Activated B cell treated with CpG ODN at 0.5 μM for 24 hours (primary cell): ENCODE measurements at regions not wholly inside any gene's neighbourhood (a gene's known extent, or its start where the extent isn't known, plus 50 kb on each side); places are given as distances from the start of the nearest gene placed in this dataset.

ENCODE experiments used
- ATAC-seq: fragments of 200-7000 bp; cut with Tn5 transposase; one replicate; pipeline ENCODE4 v1.10.0; 2021; ENCODE audit warnings: low read depth, mild to moderate bottlenecking, moderate library complexity
- CTCF ChIA-PET: fragments of 350-600 bp; sonication (Branson Sonifier 250); formaldehyde crosslinking; loops from one replicate; lab custom pipeline; 2021; ENCODE audit warnings: antibody characterized with exemption; lab: Charles Lee
- POLR2A ChIA-PET: fragments of 350-600 bp; sonication (Branson Sonifier 250); formaldehyde crosslinking; loops from one replicate; lab custom pipeline; 2021; ENCODE audit warnings: antibody characterized with exemption; lab: Charles Lee
- DNase-seq: peaks from one replicate; pipeline ENCODE4 v3.0.0; 2022
- H3K27ac Mint-ChIP-seq: one replicate; pipeline ENCODE4 v1.8.0; 2020; ENCODE audit warnings: mixed read lengths
- H3K27me3 Mint-ChIP-seq: one replicate; pipeline ENCODE4 v1.8.0; 2021; ENCODE audit warnings: mixed read lengths
- H3K36me3 Mint-ChIP-seq: one replicate; pipeline ENCODE4 v1.8.0; 2021; ENCODE audit warnings: low read depth, mixed read lengths
- H3K4me1 Mint-ChIP-seq: one replicate; pipeline ENCODE4 v1.8.0; 2021; ENCODE audit warnings: mixed read lengths
- H3K4me3 Mint-ChIP-seq: one replicate; pipeline ENCODE4 v1.8.0; 2020; ENCODE audit warnings: mild to moderate bottlenecking, mixed read lengths
- H3K9me3 Mint-ChIP-seq: one replicate; pipeline ENCODE4 v1.8.0; 2020; ENCODE audit warnings: mixed read lengths
- intact Hi-C: fragments of 100-400 bp; cut with micrococcal nuclease; formaldehyde crosslinking; loops from one replicate; pipeline ENCODE4 v1.15.1; 2024
- TF ChIP-seq, protein P1 (sequence below): fragments of 200-600 bp; IDR thresholded peaks from one replicate; pipeline ENCODE4 v1.8.0; 2022; ENCODE audit warnings: antibody characterized with exemption, mild to moderate bottlenecking

DNA sequence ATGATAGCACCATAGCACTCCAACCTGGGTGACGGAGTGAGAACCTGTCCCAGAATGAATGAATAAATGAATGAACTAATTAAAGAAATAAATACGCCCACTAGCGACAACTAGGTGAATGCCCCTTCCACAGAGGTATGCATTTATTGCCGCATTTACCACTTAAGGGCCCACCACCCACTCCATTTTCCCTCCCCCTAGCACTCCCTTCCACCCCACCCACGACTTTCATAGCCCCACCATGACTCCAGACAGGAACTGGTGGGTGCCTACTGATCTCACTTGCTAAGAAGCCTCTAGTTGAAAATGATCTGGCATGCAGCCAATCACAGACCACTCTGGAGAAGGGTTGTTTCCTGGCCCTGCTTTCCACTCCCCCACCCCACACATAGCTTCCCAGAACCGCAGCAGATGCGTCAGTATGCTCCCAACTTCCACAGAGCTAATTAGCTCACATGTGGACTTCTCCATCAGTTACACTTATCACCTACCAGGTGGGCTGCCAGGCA, 167.6 kb downstream of the WT1 start:
- DNase-seq (no peak), ATAC-seq (no peak)
- H3K27ac Mint-ChIP-seq: no peak overlapping the region
- intact Hi-C loops: no loop called here
- POLR2A ChIA-PET: no interaction called here
- no peak overlapping the region for H3K4me3 Mint-ChIP-seq
- H3K4me1 Mint-ChIP-seq: no peaks in the 10 kb centered on the region
- no peaks in the 10 kb centered on the region for H3K9me3 Mint-ChIP-seq
- TF ChIP-seq, protein P1, sequence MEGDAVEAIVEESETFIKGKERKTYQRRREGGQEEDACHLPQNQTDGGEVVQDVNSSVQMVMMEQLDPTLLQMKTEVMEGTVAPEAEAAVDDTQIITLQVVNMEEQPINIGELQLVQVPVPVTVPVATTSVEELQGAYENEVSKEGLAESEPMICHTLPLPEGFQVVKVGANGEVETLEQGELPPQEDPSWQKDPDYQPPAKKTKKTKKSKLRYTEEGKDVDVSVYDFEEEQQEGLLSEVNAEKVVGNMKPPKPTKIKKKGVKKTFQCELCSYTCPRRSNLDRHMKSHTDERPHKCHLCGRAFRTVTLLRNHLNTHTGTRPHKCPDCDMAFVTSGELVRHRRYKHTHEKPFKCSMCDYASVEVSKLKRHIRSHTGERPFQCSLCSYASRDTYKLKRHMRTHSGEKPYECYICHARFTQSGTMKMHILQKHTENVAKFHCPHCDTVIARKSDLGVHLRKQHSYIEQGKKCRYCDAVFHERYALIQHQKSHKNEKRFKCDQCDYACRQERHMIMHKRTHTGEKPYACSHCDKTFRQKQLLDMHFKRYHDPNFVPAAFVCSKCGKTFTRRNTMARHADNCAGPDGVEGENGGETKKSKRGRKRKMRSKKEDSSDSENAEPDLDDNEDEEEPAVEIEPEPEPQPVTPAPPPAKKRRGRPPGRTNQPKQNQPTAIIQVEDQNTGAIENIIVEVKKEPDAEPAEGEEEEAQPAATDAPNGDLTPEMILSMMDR: no peak
- H3K27me3 Mint-ChIP-seq: peaks cover 2% of the 10 kb centered on the region
- H3K36me3 Mint-ChIP-seq: no peaks in the 10 kb centered on the region
- CTCF ChIA-PET: no interaction called here

DNA sequence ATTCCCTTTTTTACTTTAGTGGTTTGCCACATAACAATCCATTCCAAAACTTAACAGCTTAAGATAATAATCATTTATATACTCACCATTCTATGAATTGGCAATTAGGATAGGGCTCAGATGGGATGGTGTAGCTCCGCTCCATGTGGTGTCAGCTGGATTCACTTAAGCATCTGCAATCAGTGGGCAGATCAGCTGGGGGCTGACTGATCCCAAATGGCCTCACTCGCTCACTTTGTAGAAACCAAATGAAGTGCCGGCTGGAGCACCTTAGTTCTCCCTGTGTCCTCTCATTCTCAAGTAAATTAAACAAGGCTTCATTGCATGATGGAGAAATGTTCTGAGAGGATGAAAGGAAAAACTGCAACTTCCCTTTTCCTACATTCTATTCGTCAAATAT, 161.4 kb downstream of the WT1 start:
- Mint-ChIP-seq H3K4me3 (no peak overlapping the region), H3K9me3 (no peaks in the 10 kb centered on the region), H3K4me1 (no peaks in the 10 kb centered on the region), H3K36me3 (no peaks in the 10 kb centered on the region), H3K27ac (no peak overlapping the region), H3K27me3 (peaks cover 4% of the 10 kb centered on the region)
- TF ChIP-seq, protein P1: no peak
- DNase-seq: no peak
- no peak for ATAC-seq
- intact Hi-C loops: no loop called here
- CTCF ChIA-PET: no interaction called here
- POLR2A ChIA-PET: no interaction called here

DNA sequence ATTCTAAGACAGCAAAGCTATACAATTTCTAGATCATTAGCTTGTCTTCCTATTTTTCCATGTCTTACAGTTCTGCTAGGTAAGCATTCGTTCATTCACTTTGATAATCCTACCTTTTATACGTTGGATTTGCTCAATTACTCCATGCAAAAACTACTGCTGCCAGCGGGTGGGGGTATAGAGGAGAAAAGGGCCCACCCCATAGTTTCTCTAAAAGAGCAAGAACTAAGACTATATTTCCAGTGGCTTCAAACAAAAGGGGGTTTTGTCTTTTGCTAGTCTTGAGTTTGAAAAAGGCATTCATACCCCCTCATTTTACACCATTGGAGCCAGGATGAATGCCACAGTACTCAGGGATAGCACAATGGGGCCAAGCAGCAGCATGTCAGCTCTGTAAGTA, 155.7 kb downstream of the WT1 start:
- TF ChIP-seq, protein P1: no peak
- ATAC-seq (no peak), DNase-seq (no peak)
- intact Hi-C loops: no loop called here
- H3K9me3 Mint-ChIP-seq: peaks cover 4% of the 10 kb centered on the region
- H3K27ac Mint-ChIP-seq: no peak overlapping the region
- no peak overlapping the region for H3K4me3 Mint-ChIP-seq
- CTCF ChIA-PET: no interaction called here
- POLR2A ChIA-PET: no interaction called here
- peaks cover 6% of the 10 kb centered on the region for H3K27me3 Mint-ChIP-seq
- no peaks in the 10 kb centered on the region for H3K4me1 Mint-ChIP-seq
- H3K36me3 Mint-ChIP-seq: no peaks in the 10 kb centered on the region

DNA sequence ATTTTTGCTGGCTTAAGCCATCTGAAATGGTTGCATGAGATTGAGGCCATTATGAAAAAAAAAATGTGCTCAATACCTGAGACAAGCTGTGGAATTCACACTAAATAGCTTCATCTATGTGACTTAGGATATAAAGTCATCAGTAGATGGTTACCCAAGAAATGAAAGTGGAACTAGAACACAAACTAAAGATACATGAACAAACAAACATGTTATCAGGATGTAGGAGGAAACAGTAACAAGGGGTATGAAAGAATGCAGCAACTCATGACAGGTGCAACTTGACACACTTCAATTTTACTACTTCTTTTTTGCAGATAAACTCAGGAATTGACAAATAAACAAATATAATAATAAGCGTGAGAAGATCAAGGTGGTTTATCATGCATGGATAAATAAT, 155.0 kb downstream of the WT1 start:
- CTCF ChIA-PET: no interaction called here
- Mint-ChIP-seq H3K9me3 (peaks cover 4% of the 10 kb centered on the region), H3K27ac (no peak overlapping the region), H3K4me1 (no peaks in the 10 kb centered on the region), H3K4me3 (no peak overlapping the region), H3K36me3 (no peaks in the 10 kb centered on the region), H3K27me3 (peaks cover 6% of the 10 kb centered on the region)
- POLR2A ChIA-PET: no interaction called here
- TF ChIP-seq, protein P1: no peak
- ATAC-seq (no peak), DNase-seq (no peak)
- intact Hi-C loops: no loop called here

DNA sequence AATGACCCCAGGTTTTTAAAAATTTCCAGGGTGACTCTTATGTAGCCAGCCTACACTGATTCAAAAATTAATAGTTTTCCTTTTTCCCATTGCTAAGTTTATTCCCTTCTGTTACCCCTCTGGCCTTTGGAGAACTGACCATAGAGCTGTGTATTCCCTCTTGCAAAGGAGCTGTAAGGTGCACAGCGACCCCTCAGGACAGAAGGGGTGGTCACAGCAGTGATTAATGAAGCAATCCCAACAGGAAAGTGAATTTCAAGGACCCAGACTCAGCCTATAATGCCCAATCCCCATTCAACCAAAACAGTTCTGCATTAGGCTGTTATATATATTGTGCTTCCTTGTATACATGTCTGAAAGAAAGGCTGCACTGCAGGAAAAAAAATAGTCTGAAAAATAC, 147.1 kb downstream of the WT1 start:
- Mint-ChIP-seq H3K27ac (no peak overlapping the region), H3K4me3 (no peak overlapping the region), H3K36me3 (no peaks in the 10 kb centered on the region), H3K9me3 (peaks cover 8% of the 10 kb centered on the region), H3K27me3 (peaks cover 4% of the 10 kb centered on the region), H3K4me1 (no peaks in the 10 kb centered on the region)
- ChIA-PET POLR2A (no interaction called here), CTCF (no interaction called here)
- no peak for DNase-seq
- intact Hi-C loops: no loop called here
- TF ChIP-seq, protein P1: no peak
- ATAC-seq: no peak
